ENCODE measurements at regions not wholly inside any gene's neighbourhood (a gene's known extent, or its start where the extent isn't known, plus 50 kb on each side); places are given as distances from the start of the nearest gene placed in this dataset.
"Not testable (repeated sequence)": the region's sequence is repeated elsewhere in the genome, so short reads cannot be mapped to it uniquely, and the experiment has no call there.

DNA sequence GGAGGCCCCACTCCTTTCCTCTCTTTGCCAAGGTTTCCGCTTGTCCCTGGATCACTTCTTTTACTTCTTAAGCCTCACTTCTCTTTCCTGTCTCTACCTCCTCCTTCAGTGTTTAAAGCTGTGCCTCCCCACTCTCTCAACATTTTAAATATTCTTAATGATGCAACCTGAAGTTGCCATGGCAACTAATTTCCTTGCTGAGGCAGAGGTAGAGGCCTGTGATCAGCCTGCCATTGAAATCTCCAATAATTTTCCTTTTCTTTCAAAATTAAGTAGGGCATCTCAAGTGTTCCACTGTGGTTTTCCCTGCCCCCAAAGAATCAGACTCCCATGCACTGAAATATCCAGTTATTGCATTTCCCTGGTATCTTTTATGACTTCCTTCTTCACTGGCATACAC, 108.6 kb upstream of the VRK1 start:
- DNase-seq: no peak

DNA sequence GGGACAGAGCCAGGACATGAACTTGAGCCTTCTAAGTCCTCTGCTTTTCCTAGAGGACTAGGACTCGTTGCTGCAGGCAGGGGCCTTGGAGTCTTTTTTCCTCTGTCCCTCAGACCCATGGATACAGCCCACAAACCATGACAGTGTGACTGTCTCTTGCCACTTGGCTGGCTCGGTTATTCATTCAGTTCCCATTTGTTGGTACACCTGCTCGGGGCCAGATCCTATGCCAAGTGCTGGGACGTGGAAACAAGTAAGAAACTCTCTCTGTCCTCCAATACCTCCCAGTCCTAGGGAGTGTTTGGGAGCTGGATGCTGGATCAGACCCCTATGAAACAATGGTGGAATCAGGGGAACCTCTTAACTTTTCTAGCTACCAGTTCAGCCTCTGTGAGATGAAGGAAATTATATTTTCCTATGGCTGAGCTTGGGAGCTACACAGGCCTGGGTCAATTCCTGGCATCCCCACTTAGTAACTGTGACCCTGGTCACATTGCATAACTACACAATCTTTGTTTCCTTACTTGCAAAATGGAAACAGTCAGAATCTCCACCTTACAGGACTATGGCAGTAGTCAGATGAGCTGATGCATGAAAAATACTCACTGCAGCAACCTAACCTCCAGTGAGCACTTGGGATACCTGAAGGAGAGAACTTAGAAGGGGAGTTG, 106.3 kb upstream of the VRK1 start:
- DNase-seq: no peak

DNA sequence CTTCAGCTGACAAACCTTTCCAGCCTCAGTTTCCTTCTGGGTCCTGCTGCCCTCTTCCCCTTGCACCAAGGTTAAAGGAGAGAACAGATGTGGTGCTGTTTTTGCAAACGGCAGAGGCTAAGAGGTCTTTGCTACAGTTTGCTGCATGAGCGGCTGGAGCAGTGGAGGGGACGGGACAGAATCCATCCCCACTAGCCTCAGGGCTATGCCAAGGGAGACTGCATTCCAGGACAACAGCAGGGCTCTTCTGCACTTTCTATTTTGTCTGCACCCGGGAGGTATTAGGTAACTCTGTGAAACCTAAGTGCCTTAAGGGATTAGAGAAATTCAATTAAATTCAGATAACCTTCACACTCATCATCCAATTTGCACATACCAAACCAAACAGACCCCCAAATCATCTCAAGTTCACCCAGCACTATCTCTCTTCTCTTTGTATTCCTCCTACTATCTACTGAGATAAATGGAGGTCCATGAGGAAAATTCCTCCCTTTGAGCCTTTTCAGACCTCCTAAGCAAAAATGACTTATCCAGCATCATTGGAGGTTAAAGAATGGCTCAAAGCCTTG, 103.8 kb upstream of the VRK1 start:
- no peak for DNase-seq

GRCh38 chr14:96693987-96694386, 103.2 kb upstream of the VRK1 start:
- DNase-seq: no peak

DNA sequence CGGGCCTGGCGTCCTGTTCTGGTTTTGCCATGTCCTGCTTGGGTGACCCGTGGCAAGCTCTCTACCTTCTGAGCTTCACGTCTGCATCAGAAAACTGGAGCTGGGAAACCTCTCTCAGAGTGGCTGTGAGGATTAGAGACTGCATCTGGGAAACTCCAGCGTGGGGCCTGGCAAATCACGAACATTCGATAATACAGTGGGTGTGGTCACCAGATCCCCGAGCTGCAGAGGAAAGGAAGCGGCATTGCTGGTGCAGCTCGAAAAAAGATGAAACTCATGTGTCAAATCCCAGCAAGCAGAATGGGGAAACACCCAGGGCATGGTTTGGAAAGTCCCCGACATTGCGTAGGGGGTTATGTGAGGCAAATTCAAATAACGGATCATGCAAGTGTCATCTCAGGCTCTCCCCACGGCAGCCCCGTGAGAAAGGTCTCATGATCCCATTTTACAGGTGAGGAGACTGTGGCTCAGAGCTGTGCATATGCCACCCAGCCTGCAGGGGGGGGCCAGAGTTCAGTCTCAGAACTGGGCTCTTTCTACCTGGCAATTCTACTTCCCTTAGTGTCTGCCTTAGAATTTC, 98.1 kb upstream of the VRK1 start:
- DNase-seq: no peak

DNA sequence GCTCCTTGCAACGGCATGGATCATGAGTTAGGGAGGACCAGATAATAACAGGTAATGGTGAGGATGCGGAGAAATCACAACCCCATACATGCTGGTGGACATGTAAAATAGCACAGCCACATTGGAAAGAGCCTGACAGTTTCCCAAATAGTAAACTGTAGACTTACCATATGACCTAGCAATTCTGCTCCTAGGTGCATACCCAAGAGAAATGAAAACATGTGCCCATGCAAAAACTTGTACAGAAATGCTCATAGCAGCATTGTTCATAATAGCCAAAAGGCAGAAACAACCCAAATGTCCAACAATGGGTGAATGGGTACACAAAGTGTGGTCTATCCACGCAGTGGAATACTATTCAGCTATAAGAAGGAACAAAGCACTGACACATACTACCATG, 97.5 kb upstream of the VRK1 start:
- no peak for DNase-seq

GRCh38 chr14:96702831-96703230, 94.4 kb upstream of the VRK1 start:
- DNase-seq: no peak

GRCh38 chr14:96705422-96706092, 91.6 kb upstream of the VRK1 start:
- DNase-seq: no peak

GRCh38 chr14:96706893-96707292, 90.3 kb upstream of the VRK1 start:
- DNase-seq: no peak

- DNase-seq: no peak
These were observed 87.0 kb upstream of the VRK1 start for GRCh38 chr14:96710060-96710666.

- no peak for DNase-seq
These were observed 85.5 kb upstream of the VRK1 start for GRCh38 chr14:96711559-96712267.

DNA sequence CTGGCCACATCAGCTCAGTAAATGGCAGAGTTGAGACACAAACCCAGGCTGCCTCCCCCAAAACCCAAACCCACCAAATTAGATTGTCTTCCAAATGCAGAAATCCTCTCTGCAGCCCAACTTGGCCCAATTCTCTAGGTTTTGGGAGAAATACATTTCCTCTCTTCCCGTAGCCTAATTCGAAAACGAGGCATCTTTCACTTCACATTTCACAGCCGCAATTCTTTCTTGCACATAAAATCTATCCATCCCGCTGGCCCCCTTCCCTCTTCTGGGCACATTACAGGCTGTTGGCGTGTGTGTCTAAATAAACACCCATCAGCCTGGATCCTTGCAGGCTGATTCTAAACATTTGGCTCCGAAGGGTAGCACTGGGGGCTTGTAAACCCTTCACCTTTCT, 83.8 kb upstream of the VRK1 start:
- no peak for DNase-seq

DNA sequence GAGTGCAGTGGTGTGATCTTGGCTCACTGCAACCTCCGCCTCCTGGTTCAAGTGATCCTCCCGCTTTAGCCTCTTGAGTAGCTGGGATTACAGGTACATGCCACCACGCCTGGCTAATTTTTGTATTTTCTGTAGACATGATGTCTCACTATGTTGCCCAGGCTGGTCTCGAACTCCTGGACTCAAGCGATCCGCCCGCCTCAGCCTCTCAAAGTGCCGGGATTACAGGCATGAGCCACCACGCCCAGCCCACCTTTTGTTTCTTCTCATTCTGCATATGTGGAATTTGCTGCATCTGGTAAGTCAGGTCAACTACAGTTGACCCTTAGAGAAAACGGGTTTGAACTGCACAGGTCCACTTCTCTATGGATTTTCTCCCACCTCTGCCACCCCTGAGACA, 82.6 kb upstream of the VRK1 start:
- not testable (repeated sequence) for DNase-seq

DNA sequence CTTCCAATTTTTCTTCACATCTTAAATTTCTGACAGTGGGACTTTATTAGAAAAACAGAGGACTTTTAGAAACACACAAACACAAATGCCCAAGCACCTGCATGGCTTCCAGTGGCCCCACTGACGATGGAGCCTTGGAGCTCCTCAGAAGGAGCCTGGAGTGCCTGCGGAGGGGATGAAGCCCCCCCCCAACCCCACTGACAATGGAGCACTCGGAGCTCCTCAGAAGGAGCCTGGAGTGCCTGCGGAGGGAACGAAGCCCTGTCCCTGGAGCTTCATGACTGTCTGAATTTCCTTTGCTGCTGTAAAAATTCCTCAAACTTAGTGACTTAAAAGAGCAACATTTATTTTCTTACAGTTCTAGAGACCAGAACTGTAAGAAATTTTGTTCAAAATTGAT, 80.1 kb upstream of the VRK1 start:
- DNase-seq: no peak

DNA sequence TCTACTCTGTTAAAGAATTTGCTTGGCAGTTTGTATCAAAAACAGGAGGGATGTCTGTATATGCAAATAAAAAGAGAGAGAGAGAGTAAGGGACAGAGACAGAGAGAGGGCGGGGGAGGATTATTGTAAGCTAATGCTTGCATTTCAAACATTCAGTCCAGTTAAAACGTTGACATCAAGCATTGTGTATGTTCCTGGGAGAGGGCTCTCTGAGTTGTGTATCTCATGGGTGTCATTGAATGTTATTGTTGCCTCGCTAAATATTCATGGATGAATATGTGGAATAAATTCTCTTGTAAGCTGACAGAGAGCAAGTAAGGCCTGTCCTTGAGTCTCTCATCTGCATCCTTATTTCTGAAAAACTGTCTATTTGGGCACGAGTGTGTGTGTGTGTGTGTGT, 78.8 kb upstream of the VRK1 start:
- DNase-seq: no peak

GRCh38 chr14:96720702-96721101, 76.5 kb upstream of the VRK1 start:
- not testable (repeated sequence) for DNase-seq

- DNase-seq: no peak
These were observed 74.4 kb upstream of the VRK1 start for GRCh38 chr14:96722736-96723135.

- no peak for DNase-seq
These were observed 73.2 kb upstream of the VRK1 start for GRCh38 chr14:96723946-96724345.

DNA sequence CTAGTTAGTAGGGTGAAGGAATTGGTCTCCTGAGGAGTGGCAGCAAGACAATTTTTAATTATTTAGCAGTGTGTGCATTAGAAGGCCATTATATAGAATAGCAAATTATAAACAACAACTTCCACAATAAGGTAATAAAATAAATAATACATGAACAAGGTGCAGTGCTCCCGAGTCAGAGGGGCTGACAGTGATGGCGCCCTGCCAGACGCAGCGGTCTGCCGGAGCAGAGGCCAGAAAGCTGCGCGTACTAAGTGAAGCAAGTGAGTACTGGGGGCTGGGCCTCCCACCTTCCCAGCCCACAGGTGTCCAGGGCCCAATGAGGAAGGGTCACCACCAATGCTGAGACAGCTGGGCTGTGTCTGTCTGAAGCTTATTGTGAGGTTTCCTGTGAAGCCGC, 72.0 kb upstream of the VRK1 start:
- DNase-seq: no peak

- DNase-seq: no peak
These were observed 70.1 kb upstream of the VRK1 start for GRCh38 chr14:96727073-96727472.

DNA sequence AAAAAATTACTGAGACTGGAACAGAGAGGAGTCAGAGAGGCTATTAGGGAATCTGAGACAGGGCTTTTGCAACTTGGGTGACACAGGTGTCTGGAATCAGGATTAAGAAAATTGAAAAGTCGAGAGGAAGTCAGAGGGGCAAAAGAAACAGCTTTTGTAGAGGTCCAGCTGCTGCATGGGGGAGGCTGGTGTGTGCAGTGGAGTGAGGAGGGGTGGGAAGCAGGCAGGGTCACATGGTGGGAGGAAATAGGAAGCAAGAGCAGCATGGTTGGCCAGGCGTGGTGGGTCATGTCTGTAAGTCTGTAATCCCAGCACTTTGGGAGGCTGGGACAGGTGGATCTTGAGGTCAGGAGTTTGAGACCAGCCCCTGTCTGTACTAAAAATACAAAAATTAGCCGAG, 69.7 kb upstream of the VRK1 start:
- DNase-seq: no peak

DNA sequence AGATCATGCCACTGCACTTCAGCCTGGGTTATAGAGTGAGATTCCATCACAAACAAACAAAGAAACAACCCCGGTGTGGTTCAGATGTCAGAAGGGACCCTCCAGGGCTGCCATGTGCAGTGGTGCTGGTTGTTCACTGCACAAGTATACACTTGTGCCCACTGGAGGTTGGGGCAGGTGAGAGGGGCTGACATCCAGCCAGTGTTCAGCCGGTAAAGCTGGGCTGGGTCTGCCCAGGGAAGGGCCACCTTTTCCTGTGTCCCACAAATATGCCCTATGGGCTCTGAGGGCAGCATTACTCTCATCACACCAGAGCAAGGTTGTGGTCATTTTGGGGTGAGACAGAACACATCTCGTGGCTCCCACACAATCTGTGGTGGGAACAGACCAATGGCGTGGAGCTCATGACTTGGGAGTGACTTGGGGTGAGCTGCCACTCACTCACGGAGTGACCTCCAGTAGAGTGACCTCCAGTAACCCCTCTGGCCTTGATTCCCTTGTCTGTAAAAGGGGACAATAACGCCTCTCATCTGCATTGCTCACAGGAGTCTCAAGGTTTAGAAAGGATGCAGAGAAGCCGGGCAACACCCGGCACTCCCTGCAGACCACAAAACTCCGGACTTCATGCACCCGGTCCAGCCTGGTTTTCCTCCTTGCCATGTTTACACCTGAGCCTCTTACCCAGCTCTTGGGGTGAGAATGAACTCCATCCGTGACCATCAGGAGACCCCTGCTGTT, 69.0 kb upstream of the VRK1 start:
- DNase-seq: no peak

All from dermis blood vessel endothelial cell (primary cell).